ENCODE measurements at regions not wholly inside any gene's neighbourhood (a gene's known extent, or its start where the extent isn't known, plus 50 kb on each side); places are given as distances from the start of the nearest gene placed in this dataset.

GRCh38 chr7:148950806-148951205 lies 66.7 kb upstream of the EZH2 start:
- no peak for DNase-seq (ENCODE audit: low read depth)

GRCh38 chr7:148944935-148945934 lies 61.1 kb upstream of the EZH2 start:
- no peak for DNase-seq (ENCODE audit: low read depth)

GRCh38 chr7:148941598-148942275 lies 57.6 kb upstream of the EZH2 start:
- DNase-seq (ENCODE audit: low read depth): peak; percentile 64

- peak; percentile 61 for DNase-seq (ENCODE audit: low read depth)
Observed at GRCh38 chr7:148940702-148941597, 56.9 kb upstream of the EZH2 start.

- DNase-seq (ENCODE audit: low read depth): no peak
Observed at GRCh38 chr7:148939128-148939755, 55.2 kb upstream of the EZH2 start.

GRCh38 chr7:148935451-148935850 lies 51.4 kb upstream of the EZH2 start:
- no peak for DNase-seq (ENCODE audit: low read depth)

Measured in CMK (cell line).